Fibroblast of the aortic adventitia (primary cell): ENCODE measurements at regions not wholly inside any gene's neighbourhood (a gene's known extent, or its start where the extent isn't known, plus 50 kb on each side); places are given as distances from the start of the nearest gene placed in this dataset.
A peak's percentile ranks its signal among the peaks of the same experiment; 100 is the strongest.

Experiments
- DNase-seq: peaks from one replicate; pipeline ENCODE4 v3.0.0-alpha.2; 2010; ENCODE audit warnings: low read depth
- H3K4me3 ChIP-seq: 2 replicates; pipeline ENCODE4 v1.5.1; 2011; ENCODE audit warnings: low read depth, mild to moderate bottlenecking, control low read depth, low read length, moderate library complexity
- CTCF ChIP-seq: IDR thresholded peaks from 2 replicates; pipeline ENCODE4 v1.5.1; 2011; ENCODE audit warnings: mild to moderate bottlenecking, low read length, control low read depth, inconsistent platforms; ENCODE audit not compliant: insufficient read depth

GRCh38 chr2:219803294-219803693 lies 175.9 kb downstream of the SLC4A3 start:
- no peak overlapping the region for H3K4me3 ChIP-seq
- no peak for TF ChIP-seq CTCF
- peak; percentile 49 for DNase-seq

- no peak overlapping the region for H3K4me3 ChIP-seq
- TF ChIP-seq CTCF = no peak
- DNase-seq = no peak
Measured at GRCh38 chr2:219810895-219811294, 183.5 kb downstream of the SLC4A3 start.

- no peak for DNase-seq
- H3K4me3 ChIP-seq = no peak overlapping the region
- no peak for TF ChIP-seq CTCF
Measured at GRCh38 chr2:219812672-219813071, 185.2 kb downstream of the SLC4A3 start.

GRCh38 chr2:219820767-219821166 lies 193.3 kb downstream of the SLC4A3 start:
- H3K4me3 ChIP-seq = no peak overlapping the region
- no peak for TF ChIP-seq CTCF
- no peak for DNase-seq

- no peak for TF ChIP-seq CTCF
- H3K4me3 ChIP-seq = no peak overlapping the region
- no peak for DNase-seq
Measured at GRCh38 chr2:219823574-219823973, 196.1 kb downstream of the SLC4A3 start.

- no peak for DNase-seq
- no peak overlapping the region for H3K4me3 ChIP-seq
- no peak for TF ChIP-seq CTCF
Measured at GRCh38 chr2:219824996-219825395, 197.6 kb downstream of the SLC4A3 start.

GRCh38 chr2:219828127-219828526 lies 200.7 kb downstream of the SLC4A3 start:
- H3K4me3 ChIP-seq = no peak overlapping the region
- no peak for TF ChIP-seq CTCF
- no peak for DNase-seq
